ENCODE measurements at regions not wholly inside any gene's neighbourhood (a gene's known extent, or its start where the extent isn't known, plus 50 kb on each side); places are given as distances from the start of the nearest gene placed in this dataset.
"Not testable (repeated sequence)": the region's sequence is repeated elsewhere in the genome, so short reads cannot be mapped to it uniquely, and the experiment has no call there.

- DNase-seq (ENCODE audit: low read depth), result no peak
Measured at GRCh38 chr11:69951821-69952220, 126.3 kb upstream of the ANO1 start.

GRCh38 chr11:69952229-69952975 is 125.7 kb upstream of the ANO1 start:
- not testable (repeated sequence) for DNase-seq (ENCODE audit: low read depth)

GRCh38 chr11:69953356-69953755 is 124.8 kb upstream of the ANO1 start:
- DNase-seq (ENCODE audit: low read depth), result no peak

- no peak for DNase-seq (ENCODE audit: low read depth)
Measured at GRCh38 chr11:69954756-69955155, 123.4 kb upstream of the ANO1 start.

- DNase-seq (ENCODE audit: low read depth), result no peak
Measured at GRCh38 chr11:69956669-69957190, 121.4 kb upstream of the ANO1 start.

- DNase-seq (ENCODE audit: low read depth), result no peak
Measured at GRCh38 chr11:69957849-69958248, 120.3 kb upstream of the ANO1 start.

- DNase-seq (ENCODE audit: low read depth), result no peak
Measured at GRCh38 chr11:69958308-69958707, 119.8 kb upstream of the ANO1 start.

GRCh38 chr11:69959461-69959860 is 118.7 kb upstream of the ANO1 start:
- no peak for DNase-seq (ENCODE audit: low read depth)

GRCh38 chr11:69961738-69962137 is 116.4 kb upstream of the ANO1 start:
- no peak for DNase-seq (ENCODE audit: low read depth)

GRCh38 chr11:69962152-69962551 is 116.0 kb upstream of the ANO1 start:
- peak; percentile 17 for DNase-seq (ENCODE audit: low read depth)

- DNase-seq (ENCODE audit: low read depth), result no peak
Measured at GRCh38 chr11:69963533-69964246, 114.4 kb upstream of the ANO1 start.

GRCh38 chr11:69964247-69964643 is 113.9 kb upstream of the ANO1 start:
- DNase-seq (ENCODE audit: low read depth), result no peak

- no peak for DNase-seq (ENCODE audit: low read depth)
Measured at GRCh38 chr11:69965821-69966582, 112.1 kb upstream of the ANO1 start.

- no peak for DNase-seq (ENCODE audit: low read depth)
Measured at GRCh38 chr11:69966583-69966835, 111.6 kb upstream of the ANO1 start.

- no peak for DNase-seq (ENCODE audit: low read depth)
Measured at GRCh38 chr11:69966910-69967483, 111.1 kb upstream of the ANO1 start.

GRCh38 chr11:69967484-69967883 is 110.6 kb upstream of the ANO1 start:
- DNase-seq (ENCODE audit: low read depth), result no peak

- DNase-seq (ENCODE audit: low read depth), result no peak
Measured at GRCh38 chr11:69968396-69969347, 109.4 kb upstream of the ANO1 start.

GRCh38 chr11:69969890-69970784 is 108.0 kb upstream of the ANO1 start:
- no peak for DNase-seq (ENCODE audit: low read depth)

- DNase-seq (ENCODE audit: low read depth), result no peak
Measured at GRCh38 chr11:69970785-69971535, 107.2 kb upstream of the ANO1 start.

GRCh38 chr11:69971741-69972140 is 106.4 kb upstream of the ANO1 start:
- DNase-seq (ENCODE audit: low read depth), result no peak
